PFSK-1 (cell line): ENCODE measurements at regions not wholly inside any gene's neighbourhood (a gene's known extent, or its start where the extent isn't known, plus 50 kb on each side); places are given as distances from the start of the nearest gene placed in this dataset.

Experiments
- FOXP2 ChIP-seq: optimal IDR thresholded peaks from 2 replicates; pipeline ENCODE3; 2011; ENCODE audit warnings: borderline replicate concordance, control low read depth, inconsistent platforms; ENCODE audit not compliant: insufficient read depth; ENCODE audit errors: extremely low read length, extremely low read depth
- POLR2AphosphoS5 ChIP-seq: IDR thresholded peaks from 2 replicates; pipeline ENCODE4 v1.6.1; 2012; ENCODE audit warnings: low read depth, mild to moderate bottlenecking, control low read depth, low read length, moderate library complexity
- SIN3A ChIP-seq: IDR thresholded peaks from 2 replicates; pipeline ENCODE4 v1.6.1; 2012; ENCODE audit warnings: mild to moderate bottlenecking, low read length, moderate library complexity, borderline replicate concordance; ENCODE audit not compliant: insufficient read depth
- TAF1 ChIP-seq: IDR thresholded peaks from 2 replicates; pipeline ENCODE4 v1.6.1; 2012; ENCODE audit warnings: low read length, control low read depth, borderline replicate concordance; ENCODE audit not compliant: insufficient read depth
- TF ChIP-seq, protein P1 (sequence below), 2 experiments: IDR thresholded peaks; 2 replicates each; pipeline versions ENCODE4 v1.6.1 to v1.8.0; 2011 to 2012; ENCODE audit warnings: low read depth in 2 of 2, low read length in 2 of 2, control low read depth in 1 of 2, inconsistent platforms in 1 of 2, mild to moderate bottlenecking in 1 of 2, moderate library complexity in 1 of 2; ENCODE audit not compliant: insufficient read depth in 1 of 2

DNA sequence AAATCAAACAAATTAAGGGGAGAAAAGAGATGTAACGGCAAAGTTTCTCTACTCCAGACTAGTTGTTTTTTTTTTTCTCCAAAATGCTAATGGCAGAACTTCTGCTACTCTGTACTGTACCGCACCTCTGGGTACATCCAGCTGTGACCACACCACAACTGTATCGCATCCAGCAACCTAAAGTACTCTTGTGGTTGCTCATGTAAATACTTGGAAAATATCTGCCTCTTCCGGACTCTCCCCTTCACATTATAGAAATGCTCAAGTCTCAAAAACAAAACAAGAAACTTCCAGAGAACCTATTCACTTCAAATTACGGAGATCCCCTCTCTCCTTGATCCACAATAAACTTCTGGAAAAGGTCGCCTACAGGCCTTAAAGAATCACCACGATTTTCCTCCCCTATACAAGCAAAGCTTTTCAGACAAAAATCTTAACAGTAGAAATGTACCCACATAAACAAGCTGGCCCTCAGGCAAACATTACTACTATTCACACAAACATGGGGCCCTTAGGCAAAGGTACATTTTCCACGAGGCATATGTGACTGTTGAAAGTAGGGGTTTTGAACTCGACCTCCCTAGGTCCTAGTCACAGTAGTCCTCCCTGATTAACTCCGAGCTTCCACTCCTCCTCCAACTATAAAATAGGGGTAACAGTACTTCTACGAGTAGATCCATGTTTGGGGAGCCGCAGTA, 222.9 kb upstream of the MKLN1 start:
- TF ChIP-seq, protein P1, sequence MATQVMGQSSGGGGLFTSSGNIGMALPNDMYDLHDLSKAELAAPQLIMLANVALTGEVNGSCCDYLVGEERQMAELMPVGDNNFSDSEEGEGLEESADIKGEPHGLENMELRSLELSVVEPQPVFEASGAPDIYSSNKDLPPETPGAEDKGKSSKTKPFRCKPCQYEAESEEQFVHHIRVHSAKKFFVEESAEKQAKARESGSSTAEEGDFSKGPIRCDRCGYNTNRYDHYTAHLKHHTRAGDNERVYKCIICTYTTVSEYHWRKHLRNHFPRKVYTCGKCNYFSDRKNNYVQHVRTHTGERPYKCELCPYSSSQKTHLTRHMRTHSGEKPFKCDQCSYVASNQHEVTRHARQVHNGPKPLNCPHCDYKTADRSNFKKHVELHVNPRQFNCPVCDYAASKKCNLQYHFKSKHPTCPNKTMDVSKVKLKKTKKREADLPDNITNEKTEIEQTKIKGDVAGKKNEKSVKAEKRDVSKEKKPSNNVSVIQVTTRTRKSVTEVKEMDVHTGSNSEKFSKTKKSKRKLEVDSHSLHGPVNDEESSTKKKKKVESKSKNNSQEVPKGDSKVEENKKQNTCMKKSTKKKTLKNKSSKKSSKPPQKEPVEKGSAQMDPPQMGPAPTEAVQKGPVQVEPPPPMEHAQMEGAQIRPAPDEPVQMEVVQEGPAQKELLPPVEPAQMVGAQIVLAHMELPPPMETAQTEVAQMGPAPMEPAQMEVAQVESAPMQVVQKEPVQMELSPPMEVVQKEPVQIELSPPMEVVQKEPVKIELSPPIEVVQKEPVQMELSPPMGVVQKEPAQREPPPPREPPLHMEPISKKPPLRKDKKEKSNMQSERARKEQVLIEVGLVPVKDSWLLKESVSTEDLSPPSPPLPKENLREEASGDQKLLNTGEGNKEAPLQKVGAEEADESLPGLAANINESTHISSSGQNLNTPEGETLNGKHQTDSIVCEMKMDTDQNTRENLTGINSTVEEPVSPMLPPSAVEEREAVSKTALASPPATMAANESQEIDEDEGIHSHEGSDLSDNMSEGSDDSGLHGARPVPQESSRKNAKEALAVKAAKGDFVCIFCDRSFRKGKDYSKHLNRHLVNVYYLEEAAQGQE (IDR thresholded peaks at IDR 0.05; ENCODE audit: insufficient read depth in 1 of 2, low read depth in 2 of 2, low read length in 2 of 2): no peak
- no peak for TF ChIP-seq POLR2AphosphoS5
- TF ChIP-seq SIN3A: no peak
- TF ChIP-seq TAF1: no peak
- no peak for TF ChIP-seq FOXP2

DNA sequence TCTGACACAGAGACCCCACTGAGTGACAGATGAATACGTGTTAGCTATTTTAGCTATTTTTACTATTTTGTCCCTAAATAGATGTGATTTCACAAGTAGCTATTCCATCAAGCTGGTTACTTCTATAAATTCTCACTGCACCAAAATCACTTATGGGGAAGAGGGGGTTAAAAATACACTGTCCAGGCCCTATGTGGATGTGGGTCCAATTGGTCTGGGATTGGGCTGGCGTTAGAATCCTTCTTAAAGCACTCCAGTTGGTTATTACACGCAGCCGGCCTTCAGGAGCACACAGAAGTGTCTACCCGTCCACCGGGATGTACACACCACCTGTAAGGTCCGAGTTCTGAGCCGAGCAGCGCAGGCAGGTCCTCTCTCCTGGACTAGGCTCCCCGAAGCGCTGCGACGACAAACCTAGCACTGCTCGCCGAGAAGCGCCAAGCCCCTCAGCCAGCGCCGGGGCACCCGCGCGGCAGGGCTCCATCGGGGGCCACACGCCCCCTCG, 222.3 kb upstream of the MKLN1 start:
- TF ChIP-seq, protein P1 (IDR thresholded peaks at IDR 0.05; ENCODE audit: insufficient read depth in 1 of 2, low read depth in 2 of 2, low read length in 2 of 2): no peak
- no peak for TF ChIP-seq SIN3A
- TF ChIP-seq TAF1: no peak
- no peak for TF ChIP-seq POLR2AphosphoS5
- no peak for TF ChIP-seq FOXP2

DNA sequence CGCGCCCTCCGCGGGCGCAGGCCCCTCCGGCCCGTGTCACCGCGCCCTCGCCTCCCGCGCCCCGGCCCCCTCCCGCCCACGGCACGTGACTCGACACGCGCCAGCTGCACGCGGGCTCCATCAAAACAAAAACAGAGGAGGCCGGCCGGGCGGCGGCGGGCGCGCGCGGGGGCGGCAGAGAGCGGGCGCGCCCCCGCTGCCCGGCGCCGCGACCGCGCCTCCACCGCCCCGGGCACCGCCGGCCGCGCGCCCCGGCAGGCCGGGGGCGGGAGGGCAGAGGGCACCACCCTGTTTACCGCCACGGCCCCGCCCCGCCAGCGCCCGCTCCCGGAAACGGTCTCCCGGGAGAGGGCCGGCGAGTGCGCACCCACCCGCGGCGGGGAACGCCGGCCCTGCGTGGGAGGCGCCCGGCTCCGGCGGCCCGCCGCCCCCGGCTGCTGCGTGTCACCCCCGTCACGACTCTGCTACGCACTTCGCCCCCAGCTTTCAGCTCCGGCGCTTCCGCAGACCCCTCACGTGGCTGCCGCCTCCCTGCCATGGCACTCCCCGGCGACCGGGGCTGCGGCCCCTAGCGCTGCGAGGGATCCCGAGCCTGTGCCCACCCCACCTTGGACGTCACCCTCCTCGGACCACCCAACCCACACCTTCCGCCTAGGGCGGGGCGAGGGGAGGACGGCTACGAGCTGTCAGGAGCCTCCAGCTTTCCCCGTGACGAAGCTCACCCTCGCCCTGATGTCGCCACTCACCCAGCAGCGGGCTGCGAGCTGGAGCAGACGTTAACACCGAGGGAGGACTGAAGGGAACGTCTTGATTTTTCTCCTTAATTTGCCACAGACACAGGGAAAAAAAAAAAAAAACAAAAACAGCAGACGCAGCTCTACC, 221.6 kb upstream of the MKLN1 start:
- TF ChIP-seq TAF1 (no peak), SIN3A (peak; percentile 88; the same call in 1 of the 2 replicates), POLR2AphosphoS5 (no peak), FOXP2 (peak; percentile 39)
- TF ChIP-seq, protein P1 (IDR thresholded peaks at IDR 0.05; ENCODE audit: insufficient read depth in 1 of 2, low read depth in 2 of 2, low read length in 2 of 2): no peak

DNA sequence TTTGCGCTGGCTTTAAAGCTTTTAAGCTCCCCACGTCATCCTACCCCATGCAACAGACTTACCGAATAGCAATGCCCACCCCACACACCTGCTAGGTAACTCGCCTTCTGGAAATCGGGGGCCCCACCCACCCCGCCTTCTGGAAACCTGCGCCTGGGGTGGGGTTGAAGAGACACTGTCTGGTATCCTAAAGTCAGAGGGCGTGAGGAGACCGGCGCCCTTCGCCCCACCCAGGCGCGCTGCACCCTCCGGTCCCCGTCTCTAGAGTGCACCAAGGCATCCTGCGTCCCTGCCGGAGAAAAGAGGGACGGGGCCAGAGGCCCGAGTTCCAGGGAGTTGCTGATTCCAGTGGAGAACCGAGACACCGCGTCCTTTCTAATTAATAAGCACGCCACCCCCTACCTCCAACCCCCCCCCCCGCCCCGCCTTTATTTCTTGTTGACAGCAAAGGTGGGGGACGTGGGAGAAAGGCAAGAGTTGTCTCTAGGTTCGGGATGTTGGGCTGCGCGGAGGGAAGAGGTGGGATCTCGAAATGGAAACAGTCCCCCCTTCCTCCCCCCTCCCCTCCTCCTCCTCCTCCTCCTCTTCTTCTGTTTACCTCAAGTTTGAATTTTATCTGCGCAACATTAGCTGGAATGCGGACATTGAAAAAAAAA, 220.9 kb upstream of the MKLN1 start:
- TF ChIP-seq FOXP2: no peak
- TF ChIP-seq POLR2AphosphoS5: no peak
- TF ChIP-seq TAF1: no peak
- TF ChIP-seq, protein P1 (IDR thresholded peaks at IDR 0.05; ENCODE audit: insufficient read depth in 1 of 2, low read depth in 2 of 2, low read length in 2 of 2): no peak
- no peak for TF ChIP-seq SIN3A
